ENCODE measurements at regions not wholly inside any gene's neighbourhood (a gene's known extent, or its start where the extent isn't known, plus 50 kb on each side); places are given as distances from the start of the nearest gene placed in this dataset.

DNA sequence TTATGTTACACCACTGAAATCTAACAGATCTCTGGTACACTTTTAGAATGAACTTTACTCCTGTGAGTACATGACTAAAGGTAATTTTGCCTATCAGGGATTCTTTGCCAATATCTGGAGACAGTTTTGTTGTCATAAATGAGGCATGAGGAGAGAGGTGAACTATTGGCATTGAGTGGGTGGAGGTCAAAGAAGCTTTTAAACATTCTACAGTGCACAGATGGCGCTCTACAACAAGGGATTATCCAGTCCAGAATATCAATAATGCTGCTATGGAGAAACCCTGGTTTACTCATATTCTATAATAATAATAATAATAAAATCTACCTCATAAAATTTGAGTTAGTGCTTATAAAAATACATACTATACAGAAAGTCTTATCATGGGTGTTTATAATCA, 702.3 kb downstream of the SI start:
- H3K9me3 ChIP-seq = no peaks in the 10 kb centered on the region
- no peak overlapping the region for H3K27ac ChIP-seq
- no peaks in the 10 kb centered on the region for H3K4me1 ChIP-seq
- no peak overlapping the region for H3K4me3 ChIP-seq
- ATAC-seq (no peak), DNase-seq (no peak)
- H3K27me3 ChIP-seq = no peaks in the 10 kb centered on the region
- intact Hi-C loops (cut with DNase I) = no loop called here
- no peaks in the 10 kb centered on the region for H3K36me3 ChIP-seq
- TF ChIP-seq, protein P1, sequence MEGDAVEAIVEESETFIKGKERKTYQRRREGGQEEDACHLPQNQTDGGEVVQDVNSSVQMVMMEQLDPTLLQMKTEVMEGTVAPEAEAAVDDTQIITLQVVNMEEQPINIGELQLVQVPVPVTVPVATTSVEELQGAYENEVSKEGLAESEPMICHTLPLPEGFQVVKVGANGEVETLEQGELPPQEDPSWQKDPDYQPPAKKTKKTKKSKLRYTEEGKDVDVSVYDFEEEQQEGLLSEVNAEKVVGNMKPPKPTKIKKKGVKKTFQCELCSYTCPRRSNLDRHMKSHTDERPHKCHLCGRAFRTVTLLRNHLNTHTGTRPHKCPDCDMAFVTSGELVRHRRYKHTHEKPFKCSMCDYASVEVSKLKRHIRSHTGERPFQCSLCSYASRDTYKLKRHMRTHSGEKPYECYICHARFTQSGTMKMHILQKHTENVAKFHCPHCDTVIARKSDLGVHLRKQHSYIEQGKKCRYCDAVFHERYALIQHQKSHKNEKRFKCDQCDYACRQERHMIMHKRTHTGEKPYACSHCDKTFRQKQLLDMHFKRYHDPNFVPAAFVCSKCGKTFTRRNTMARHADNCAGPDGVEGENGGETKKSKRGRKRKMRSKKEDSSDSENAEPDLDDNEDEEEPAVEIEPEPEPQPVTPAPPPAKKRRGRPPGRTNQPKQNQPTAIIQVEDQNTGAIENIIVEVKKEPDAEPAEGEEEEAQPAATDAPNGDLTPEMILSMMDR (IDR thresholded peaks at IDR 0.05) = no peak

DNA sequence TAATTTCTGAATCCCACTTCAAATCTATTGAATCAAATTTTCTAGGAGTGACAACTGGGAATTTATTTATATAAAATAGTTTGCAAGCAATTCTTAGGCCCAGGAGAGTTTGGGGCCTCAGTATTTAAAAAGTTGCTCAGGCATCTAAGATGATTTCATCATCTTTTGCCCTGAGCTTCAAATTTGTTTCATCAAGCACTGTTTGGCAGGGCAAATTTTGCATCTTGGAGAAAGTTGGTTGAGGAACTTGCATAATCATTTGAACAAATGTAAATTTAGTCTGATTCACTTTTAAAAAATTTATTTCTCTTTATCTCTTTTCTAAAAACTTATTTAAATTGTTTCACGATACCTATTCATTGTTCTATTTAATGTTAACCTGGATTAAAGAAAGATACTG, 702.8 kb downstream of the SI start:
- Histone ChIP-seq H3K27me3 (no peaks in the 10 kb centered on the region), H3K27ac (no peak overlapping the region), H3K4me1 (no peaks in the 10 kb centered on the region), H3K36me3 (no peaks in the 10 kb centered on the region), H3K4me3 (no peak overlapping the region), H3K9me3 (no peaks in the 10 kb centered on the region)
- no peak for ATAC-seq
- no peak for DNase-seq
- TF ChIP-seq, protein P1 (IDR thresholded peaks at IDR 0.05) = no peak
- intact Hi-C loops (cut with DNase I) = no loop called here

DNA sequence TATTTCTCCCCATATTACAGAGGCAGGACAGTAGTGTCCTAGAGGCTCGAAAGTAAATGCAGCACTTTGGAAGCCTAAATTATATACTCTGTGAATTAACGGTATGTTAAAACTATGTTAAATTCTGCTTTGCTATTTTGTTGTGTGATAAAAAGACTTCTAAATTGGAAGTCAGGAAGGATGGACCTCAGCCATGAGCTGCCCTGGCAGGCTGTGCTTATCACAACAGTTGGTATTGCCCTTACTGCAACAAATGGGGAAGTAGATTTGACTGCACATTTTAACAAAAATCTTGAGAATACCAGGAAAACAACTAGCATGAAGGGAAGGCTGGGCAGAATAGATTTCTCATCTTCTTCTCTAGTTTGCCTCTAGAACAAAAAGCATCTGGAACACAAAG, 706.6 kb downstream of the SI start:
- DNase-seq (no peak), ATAC-seq (no peak)
- no peaks in the 10 kb centered on the region for H3K27me3 ChIP-seq
- H3K4me3 ChIP-seq = no peak overlapping the region
- intact Hi-C loops (cut with DNase I) = no loop called here
- no peak overlapping the region for H3K27ac ChIP-seq
- H3K4me1 ChIP-seq = no peaks in the 10 kb centered on the region
- H3K36me3 ChIP-seq = no peaks in the 10 kb centered on the region
- no peaks in the 10 kb centered on the region for H3K9me3 ChIP-seq
- TF ChIP-seq, protein P1 (IDR thresholded peaks at IDR 0.05) = no peak

DNA sequence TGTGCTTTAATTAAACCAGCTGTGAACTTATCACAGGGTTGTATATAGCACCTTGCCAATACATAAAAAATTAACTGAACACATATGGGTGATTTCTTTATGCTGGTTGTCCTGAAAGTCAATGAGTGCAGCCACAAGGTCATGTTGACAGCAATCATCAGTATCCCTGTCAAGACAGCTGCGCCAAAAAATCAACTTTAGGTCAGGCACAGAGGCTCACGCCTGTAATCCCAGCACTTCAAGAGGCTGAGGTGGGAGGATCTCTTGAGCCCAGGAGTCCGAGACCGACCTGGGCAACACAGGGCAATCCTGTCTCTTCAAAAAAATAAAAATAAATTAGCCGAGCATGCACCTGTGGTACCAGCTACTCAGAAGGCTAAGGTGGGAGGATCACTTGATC, 707.3 kb downstream of the SI start:
- TF ChIP-seq, protein P1 (IDR thresholded peaks at IDR 0.05) = no peak
- Histone ChIP-seq H3K27me3 (no peaks in the 10 kb centered on the region), H3K36me3 (no peaks in the 10 kb centered on the region), H3K4me3 (no peak overlapping the region), H3K4me1 (no peaks in the 10 kb centered on the region), H3K27ac (no peak overlapping the region), H3K9me3 (no peaks in the 10 kb centered on the region)
- DNase-seq = no peak
- intact Hi-C loops (cut with DNase I) = no loop called here
- no peak for ATAC-seq

DNA sequence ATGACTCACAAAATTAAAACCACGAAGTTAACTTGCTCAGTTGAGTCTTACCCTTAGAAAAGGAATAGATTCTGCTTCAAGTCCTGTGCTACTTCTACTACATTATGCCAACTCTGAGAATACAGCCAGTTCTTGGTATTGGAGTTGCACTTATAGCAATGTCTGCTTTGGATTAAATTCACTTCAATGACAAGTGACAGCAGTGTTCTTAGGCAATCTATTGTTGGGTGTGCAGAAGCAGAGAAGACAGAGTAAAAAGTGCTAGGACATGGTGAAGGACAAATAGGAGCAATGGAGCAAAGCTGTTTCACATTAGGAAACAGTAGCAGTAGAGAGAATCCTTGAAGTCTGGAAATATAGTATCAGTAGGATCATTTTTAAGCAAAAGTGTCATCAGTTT, 713.1 kb downstream of the SI start:
- H3K9me3 ChIP-seq = no peaks in the 10 kb centered on the region
- intact Hi-C loops (cut with DNase I) = no loop called here
- ATAC-seq = no peak

DNA sequence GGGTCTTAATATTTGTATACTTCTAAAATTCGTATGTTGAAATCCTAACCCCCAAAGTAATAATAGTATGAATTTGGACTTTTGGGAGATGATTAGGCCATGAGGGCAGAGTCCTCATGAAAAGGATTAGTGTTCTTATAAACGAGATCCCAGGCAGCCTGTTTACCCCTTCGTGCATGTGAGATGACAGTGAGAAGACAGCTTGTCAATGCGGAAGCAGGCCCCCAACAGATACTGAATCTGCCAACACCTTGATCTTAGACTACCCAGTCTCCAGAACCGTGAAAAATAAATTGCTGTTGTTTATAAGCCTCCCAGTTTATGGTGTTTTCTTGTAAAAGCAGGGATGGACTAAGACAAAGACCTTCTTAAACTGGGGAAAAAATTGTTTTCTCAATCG, 714.2 kb downstream of the SI start:
- Histone ChIP-seq H3K36me3 (no peaks in the 10 kb centered on the region), H3K27ac (no peak overlapping the region), H3K9me3 (no peaks in the 10 kb centered on the region), H3K27me3 (no peaks in the 10 kb centered on the region), H3K4me3 (no peak overlapping the region), H3K4me1 (no peaks in the 10 kb centered on the region)
- intact Hi-C loops (cut with DNase I) = no loop called here
- ATAC-seq (no peak), DNase-seq (no peak)
- TF ChIP-seq, protein P1 (IDR thresholded peaks at IDR 0.05) = no peak

More for the DNA sequence above, 713.1 kb downstream of the SI start:
- H3K27ac ChIP-seq = no peak overlapping the region
- H3K27me3 ChIP-seq = no peaks in the 10 kb centered on the region
- DNase-seq = no peak
- TF ChIP-seq, protein P1 (IDR thresholded peaks at IDR 0.05) = no peak
- no peaks in the 10 kb centered on the region for H3K4me1 ChIP-seq
- H3K4me3 ChIP-seq = no peak overlapping the region
- no peaks in the 10 kb centered on the region for H3K36me3 ChIP-seq

Data from upper lobe of right lung (tissue), 1 donor.